ENCODE measurements at regions not wholly inside any gene's neighbourhood (a gene's known extent, or its start where the extent isn't known, plus 50 kb on each side); places are given as distances from the start of the nearest gene placed in this dataset.

DNA sequence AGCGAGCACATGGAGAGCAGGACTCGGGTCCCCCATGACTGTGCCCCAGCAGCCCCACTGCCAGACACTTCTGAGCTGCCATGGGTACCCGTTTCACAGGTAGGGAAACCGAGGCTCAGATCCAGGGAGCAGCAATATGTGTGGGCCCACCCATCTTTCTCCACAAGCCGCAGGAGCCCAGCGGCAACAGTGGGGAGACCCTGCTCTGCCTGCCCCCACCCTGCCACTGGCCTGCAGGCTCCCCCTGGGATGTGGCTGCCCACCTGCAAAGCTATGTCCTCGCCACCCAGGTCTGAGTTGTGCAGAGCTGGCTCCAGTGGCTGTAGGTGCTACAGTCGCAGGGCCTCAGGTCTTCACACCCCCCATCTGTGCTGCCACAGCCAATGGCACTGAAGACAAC lies 50.6 kb upstream of the C1QTNF9B start:
- H3K4me1 Mint-ChIP-seq = no peaks in the 10 kb centered on the region
- TF ChIP-seq, protein P1, sequence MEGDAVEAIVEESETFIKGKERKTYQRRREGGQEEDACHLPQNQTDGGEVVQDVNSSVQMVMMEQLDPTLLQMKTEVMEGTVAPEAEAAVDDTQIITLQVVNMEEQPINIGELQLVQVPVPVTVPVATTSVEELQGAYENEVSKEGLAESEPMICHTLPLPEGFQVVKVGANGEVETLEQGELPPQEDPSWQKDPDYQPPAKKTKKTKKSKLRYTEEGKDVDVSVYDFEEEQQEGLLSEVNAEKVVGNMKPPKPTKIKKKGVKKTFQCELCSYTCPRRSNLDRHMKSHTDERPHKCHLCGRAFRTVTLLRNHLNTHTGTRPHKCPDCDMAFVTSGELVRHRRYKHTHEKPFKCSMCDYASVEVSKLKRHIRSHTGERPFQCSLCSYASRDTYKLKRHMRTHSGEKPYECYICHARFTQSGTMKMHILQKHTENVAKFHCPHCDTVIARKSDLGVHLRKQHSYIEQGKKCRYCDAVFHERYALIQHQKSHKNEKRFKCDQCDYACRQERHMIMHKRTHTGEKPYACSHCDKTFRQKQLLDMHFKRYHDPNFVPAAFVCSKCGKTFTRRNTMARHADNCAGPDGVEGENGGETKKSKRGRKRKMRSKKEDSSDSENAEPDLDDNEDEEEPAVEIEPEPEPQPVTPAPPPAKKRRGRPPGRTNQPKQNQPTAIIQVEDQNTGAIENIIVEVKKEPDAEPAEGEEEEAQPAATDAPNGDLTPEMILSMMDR (IDR thresholded peaks at IDR 0.05; ENCODE audit: unreplicated experiment) = no peak
- no peak overlapping the region for H3K27ac Mint-ChIP-seq
- no peaks in the 10 kb centered on the region for H3K27me3 Mint-ChIP-seq (ENCODE audit: low read depth)
- H3K9me3 Mint-ChIP-seq = no peaks in the 10 kb centered on the region
- DNase-seq (ENCODE audit: low spot score in 2 of 2, unreplicated experiment in 2 of 2) = no peak
- no peaks in the 10 kb centered on the region for H3K36me3 Mint-ChIP-seq
- H3K4me3 Mint-ChIP-seq = no peak overlapping the region

DNA sequence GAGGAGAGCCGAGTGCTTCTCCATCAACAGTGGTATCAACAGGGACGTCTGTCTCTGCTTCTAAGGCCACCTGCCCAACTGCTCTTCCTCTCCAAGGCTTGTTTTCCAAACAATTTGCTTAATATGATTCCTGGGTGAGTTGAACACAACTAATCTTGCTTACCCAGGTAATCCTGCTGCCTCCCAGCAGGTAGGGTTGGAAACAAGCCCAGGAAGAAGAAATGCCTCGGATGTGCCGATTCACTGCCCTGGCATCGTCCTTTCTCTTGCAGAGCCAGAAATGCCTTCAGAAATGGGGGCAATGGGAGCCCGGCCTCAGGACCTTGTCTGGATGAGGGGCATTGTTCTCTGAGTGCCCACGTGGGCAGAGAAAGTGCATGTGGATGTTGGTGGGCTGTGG lies 51.9 kb upstream of the C1QTNF9B start:
- no peak overlapping the region for H3K27ac Mint-ChIP-seq
- no peak for DNase-seq (ENCODE audit: low spot score in 2 of 2, unreplicated experiment in 2 of 2)
- TF ChIP-seq, protein P1 (IDR thresholded peaks at IDR 0.05; ENCODE audit: unreplicated experiment) = no peak
- no peaks in the 10 kb centered on the region for H3K4me1 Mint-ChIP-seq
- H3K9me3 Mint-ChIP-seq = no peaks in the 10 kb centered on the region
- no peaks in the 10 kb centered on the region for H3K27me3 Mint-ChIP-seq (ENCODE audit: low read depth)
- H3K4me3 Mint-ChIP-seq = no peak overlapping the region
- H3K36me3 Mint-ChIP-seq = no peaks in the 10 kb centered on the region

DNA sequence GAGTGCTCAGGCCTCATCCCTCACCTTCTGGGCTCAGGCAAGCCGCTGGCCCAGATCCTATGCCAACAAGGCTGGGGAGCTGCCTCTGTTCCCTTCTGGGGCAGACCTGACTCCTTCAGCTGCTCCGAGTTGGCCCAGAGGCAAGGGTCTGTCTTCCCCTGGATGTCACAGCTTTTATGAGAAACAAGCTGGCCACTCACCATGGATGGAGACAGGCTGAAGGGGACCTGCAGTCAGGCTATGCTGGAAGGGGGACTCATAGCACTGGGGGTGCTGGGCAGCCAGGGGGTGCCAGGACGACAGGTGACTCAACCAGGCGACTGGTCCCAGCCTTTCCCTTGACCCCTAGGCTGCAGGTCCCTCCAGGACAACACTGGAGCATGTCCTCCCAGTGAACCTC lies 52.4 kb upstream of the C1QTNF9B start:
- Mint-ChIP-seq H3K36me3 (no peaks in the 10 kb centered on the region), H3K27me3 (ENCODE audit: low read depth) (no peaks in the 10 kb centered on the region), H3K4me3 (no peak overlapping the region), H3K4me1 (no peaks in the 10 kb centered on the region), H3K9me3 (no peaks in the 10 kb centered on the region), H3K27ac (no peak overlapping the region)
- no peak for DNase-seq (ENCODE audit: low spot score in 2 of 2, unreplicated experiment in 2 of 2)
- TF ChIP-seq, protein P1 (IDR thresholded peaks at IDR 0.05; ENCODE audit: unreplicated experiment) = no peak

DNA sequence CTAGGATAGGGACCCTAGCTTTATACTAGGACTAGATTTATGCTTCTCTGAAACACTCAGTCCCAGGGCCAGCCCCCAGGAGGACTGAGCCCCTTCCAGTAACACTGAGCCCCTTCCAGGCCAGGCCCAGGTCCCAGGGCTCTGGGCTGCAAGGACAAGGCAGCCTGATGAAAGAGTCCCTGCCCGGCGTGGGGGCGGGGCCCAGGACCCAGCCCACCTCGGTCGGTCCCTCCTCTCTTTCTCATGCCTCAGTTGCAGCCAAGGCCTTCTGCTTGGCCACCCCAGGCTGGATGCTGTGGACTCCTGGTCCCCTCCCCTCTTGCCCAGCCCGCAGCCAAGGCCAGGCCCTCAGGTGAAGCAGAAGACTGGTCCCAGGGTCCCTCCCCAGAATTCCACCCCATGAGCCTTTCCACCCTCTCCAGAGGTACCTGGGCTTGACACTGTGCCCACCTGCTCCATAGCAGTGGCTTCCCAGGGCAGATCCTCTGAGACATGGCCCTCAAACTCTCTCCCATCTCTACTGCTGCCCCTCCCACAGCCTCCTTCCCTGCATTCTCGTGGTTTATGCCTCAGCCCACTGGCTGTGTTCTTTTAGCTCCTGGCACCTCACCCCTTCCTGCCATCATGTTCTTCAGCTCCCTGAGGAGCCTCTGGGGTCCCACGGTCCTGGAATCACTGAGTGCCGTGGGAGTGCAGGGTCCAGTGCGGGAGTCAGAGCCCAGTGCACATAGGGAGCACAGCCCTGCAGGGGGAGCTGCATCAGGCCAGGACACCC lies 53.6 kb upstream of the C1QTNF9B start:
- no peak overlapping the region for H3K27ac Mint-ChIP-seq
- no peaks in the 10 kb centered on the region for H3K9me3 Mint-ChIP-seq
- no peak overlapping the region for H3K4me3 Mint-ChIP-seq
- H3K36me3 Mint-ChIP-seq = no peaks in the 10 kb centered on the region
- peaks cover 10% of the 10 kb centered on the region for H3K27me3 Mint-ChIP-seq (ENCODE audit: low read depth)
- TF ChIP-seq, protein P1 (IDR thresholded peaks at IDR 0.05; ENCODE audit: unreplicated experiment) = no peak
- no peak for DNase-seq (ENCODE audit: low spot score in 2 of 2, unreplicated experiment in 2 of 2)
- H3K4me1 Mint-ChIP-seq = no peaks in the 10 kb centered on the region

DNA sequence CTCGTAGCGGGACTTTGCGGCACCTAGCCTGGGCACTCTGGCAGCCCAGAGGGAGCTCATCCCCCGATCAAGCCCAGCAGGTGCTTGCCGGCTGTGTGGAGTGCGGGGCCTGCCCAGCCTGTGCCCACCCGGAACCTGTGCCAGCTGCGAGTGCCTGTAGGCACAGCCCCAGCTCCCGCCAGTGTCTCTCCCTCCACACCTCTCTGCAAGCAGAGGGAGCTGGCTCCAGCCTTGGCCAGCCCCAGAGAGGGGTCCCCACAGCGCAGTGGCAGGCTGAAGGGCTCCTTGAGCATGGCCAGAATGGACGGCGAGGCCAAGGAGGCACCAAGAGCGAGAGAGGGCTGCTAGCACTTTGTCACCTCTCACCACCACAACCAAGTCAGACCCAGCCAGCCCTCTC lies 55.5 kb upstream of the C1QTNF9B start:
- TF ChIP-seq, protein P1 (IDR thresholded peaks at IDR 0.05; ENCODE audit: unreplicated experiment) = no peak
- H3K4me1 Mint-ChIP-seq = peaks cover 5% of the 10 kb centered on the region
- no peaks in the 10 kb centered on the region for H3K9me3 Mint-ChIP-seq
- H3K36me3 Mint-ChIP-seq = no peaks in the 10 kb centered on the region
- DNase-seq (ENCODE audit: low spot score in 2 of 2, unreplicated experiment in 2 of 2) = no peak
- H3K27me3 Mint-ChIP-seq (ENCODE audit: low read depth) = peaks cover 10% of the 10 kb centered on the region
- H3K4me3 Mint-ChIP-seq = no peak overlapping the region
- H3K27ac Mint-ChIP-seq = no peak overlapping the region
